ENCODE measurements at regions not wholly inside any gene's neighbourhood (a gene's known extent, or its start where the extent isn't known, plus 50 kb on each side); places are given as distances from the start of the nearest gene placed in this dataset.
"Not testable (repeated sequence)": the region's sequence is repeated elsewhere in the genome, so short reads cannot be mapped to it uniquely, and the experiment has no call there.

- DNase-seq (ENCODE audit: low spot score), result no peak
Observed at GRCh38 chr21:36247316-36248010, 72.5 kb upstream of the MORC3 start.

- DNase-seq (ENCODE audit: low spot score), result no peak
Observed at GRCh38 chr21:36249576-36250422, 70.2 kb upstream of the MORC3 start.

GRCh38 chr21:36250423-36251075, 69.4 kb upstream of the MORC3 start:
- DNase-seq (ENCODE audit: low spot score), result no peak

- DNase-seq (ENCODE audit: low spot score), result no peak
Observed at GRCh38 chr21:36254106-36254941, 65.7 kb upstream of the MORC3 start.

- no peak for DNase-seq (ENCODE audit: low spot score)
Observed at GRCh38 chr21:36255663-36256062, 64.3 kb upstream of the MORC3 start.

- DNase-seq (ENCODE audit: low spot score), result no peak
Observed at GRCh38 chr21:36257657-36258056, 62.3 kb upstream of the MORC3 start.

GRCh38 chr21:36260030-36260787, 59.8 kb upstream of the MORC3 start:
- peak; percentile 74 for DNase-seq (ENCODE audit: low spot score)

- DNase-seq (ENCODE audit: low spot score), result no peak
Observed at GRCh38 chr21:36260802-36261201, 59.2 kb upstream of the MORC3 start.

- no peak for DNase-seq (ENCODE audit: low spot score)
Observed at GRCh38 chr21:36261459-36261858, 58.5 kb upstream of the MORC3 start.

- DNase-seq (ENCODE audit: low spot score), result no peak
Observed at GRCh38 chr21:36263797-36264196, 56.2 kb upstream of the MORC3 start.

- no peak for DNase-seq (ENCODE audit: low spot score)
Observed at GRCh38 chr21:36265431-36265830, 54.6 kb upstream of the MORC3 start.

GRCh38 chr21:36267828-36268227, 52.2 kb upstream of the MORC3 start:
- DNase-seq (ENCODE audit: low spot score), result not testable (repeated sequence)

- DNase-seq (ENCODE audit: low spot score), result not testable (repeated sequence)
Observed at GRCh38 chr21:36268264-36268663, 51.7 kb upstream of the MORC3 start.

Data from COLO829 (cell line).